ENCODE measurements at regions not wholly inside any gene's neighbourhood (a gene's known extent, or its start where the extent isn't known, plus 50 kb on each side); places are given as distances from the start of the nearest gene placed in this dataset.

DNA sequence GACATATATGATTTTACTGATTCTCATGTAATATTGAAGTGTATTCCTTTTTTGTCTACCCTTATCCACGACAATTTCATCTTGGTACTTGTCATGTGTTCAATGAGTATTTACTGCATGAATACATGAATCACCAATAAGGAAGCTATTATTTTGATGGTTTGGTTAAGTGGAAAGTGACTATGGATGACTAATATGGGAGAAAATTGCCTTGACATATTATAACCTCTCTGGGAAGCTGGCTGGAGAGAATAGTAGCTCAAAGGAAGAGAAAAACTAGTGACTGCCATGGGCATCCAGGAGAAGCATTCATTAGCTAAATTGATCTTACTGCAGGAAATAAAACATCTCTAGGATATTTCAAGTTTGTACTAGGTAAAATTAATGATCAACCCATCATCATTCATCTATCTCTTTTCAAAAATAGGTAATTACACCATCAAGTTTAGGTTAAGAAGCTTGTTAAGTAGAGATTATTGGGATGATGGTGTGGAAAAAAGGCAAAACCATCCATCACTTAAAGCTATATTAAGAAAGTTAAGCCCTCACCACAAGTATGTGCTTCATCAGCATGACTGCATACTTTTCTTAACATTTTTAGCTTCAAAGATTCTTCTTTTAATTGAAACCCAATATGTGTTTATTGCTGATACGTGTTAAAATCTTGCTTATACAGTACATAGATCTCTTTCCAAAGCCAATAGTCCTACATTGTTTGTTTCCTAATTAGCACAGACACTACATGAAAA, 455.2 kb upstream of the ARPP21 start:
- no CpG with 5 or more reads among the region's 2 CpGs for WGBS (ENCODE audit: insufficient coverage)
- Histone ChIP-seq H3K36me3 (ENCODE audit: control insufficient read depth, insufficient read depth, low read length) (no peaks in the 10 kb centered on the region), H3K4me3 (ENCODE audit: low read depth, low read length) (no peak overlapping the region), H3K27me3 (ENCODE audit: control insufficient read depth, insufficient read depth, low read length) (no peaks in the 10 kb centered on the region), H3K4me1 (ENCODE audit: control insufficient read depth, insufficient read depth, low read length) (no peaks in the 10 kb centered on the region), H3K9me3 (ENCODE audit: control insufficient read depth, insufficient read depth, low read length) (peaks cover 10% of the 10 kb centered on the region), H3K27ac (ENCODE audit: low read depth, low read length) (no peak overlapping the region)
- DNase-seq (ENCODE audit: low read depth in 4 of 6, low spot score in 6 of 6) = peak in 1 of 6 donors; percentile 11

GRCh38 chr3:35184775-35185174, 454.6 kb upstream of the ARPP21 start:
- no CpG with 5 or more reads among the region's 2 CpGs for WGBS (ENCODE audit: insufficient coverage)

GRCh38 chr3:35187908-35188307, 451.4 kb upstream of the ARPP21 start:
- Histone ChIP-seq H3K36me3 (ENCODE audit: control insufficient read depth, insufficient read depth, low read length) (no peaks in the 10 kb centered on the region), H3K9me3 (ENCODE audit: control insufficient read depth, insufficient read depth, low read length) (no peaks in the 10 kb centered on the region), H3K27ac (ENCODE audit: low read depth, low read length) (no peak overlapping the region), H3K4me1 (ENCODE audit: control insufficient read depth, insufficient read depth, low read length) (no peaks in the 10 kb centered on the region), H3K27me3 (ENCODE audit: control insufficient read depth, insufficient read depth, low read length) (no peaks in the 10 kb centered on the region), H3K4me3 (ENCODE audit: low read depth, low read length) (no peak overlapping the region)
- WGBS (ENCODE audit: insufficient coverage) = no CpG with 5 or more reads among the region's 1 CpG
- DNase-seq (ENCODE audit: low read depth in 4 of 6, low spot score in 6 of 6) = no peak

More at GRCh38 chr3:35184775-35185174, 454.6 kb upstream of the ARPP21 start:
- Histone ChIP-seq H3K4me1 (ENCODE audit: control insufficient read depth, insufficient read depth, low read length) (no peaks in the 10 kb centered on the region), H3K9me3 (ENCODE audit: control insufficient read depth, insufficient read depth, low read length) (peaks cover 10% of the 10 kb centered on the region), H3K27me3 (ENCODE audit: control insufficient read depth, insufficient read depth, low read length) (no peaks in the 10 kb centered on the region), H3K27ac (ENCODE audit: low read depth, low read length) (no peak overlapping the region), H3K4me3 (ENCODE audit: low read depth, low read length) (no peak overlapping the region), H3K36me3 (ENCODE audit: control insufficient read depth, insufficient read depth, low read length) (no peaks in the 10 kb centered on the region)
- DNase-seq (ENCODE audit: low read depth in 4 of 6, low spot score in 6 of 6) = no peak

DNA sequence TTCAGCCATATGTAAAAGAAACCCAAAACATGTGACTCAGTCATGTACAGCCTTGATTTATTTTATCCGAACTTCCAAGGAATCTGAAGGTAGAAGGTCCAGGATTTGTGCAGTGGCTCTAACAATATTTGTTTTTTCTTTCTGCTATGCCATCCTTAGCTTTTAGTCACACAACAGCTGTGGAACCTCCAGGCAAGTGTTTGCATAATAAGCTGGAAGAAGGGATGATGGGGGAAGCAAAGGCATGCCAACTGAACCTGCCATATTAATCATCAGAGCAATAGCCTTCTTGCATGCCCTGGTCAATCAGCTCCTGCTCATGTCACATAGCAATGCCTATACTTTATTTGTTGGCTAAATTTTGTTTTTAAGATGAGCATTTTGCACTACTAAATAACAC, 444.7 kb upstream of the ARPP21 start:
- no peaks in the 10 kb centered on the region for H3K27me3 ChIP-seq (ENCODE audit: control insufficient read depth, insufficient read depth, low read length)
- no CpG with 5 or more reads among the region's 1 CpG for WGBS (ENCODE audit: insufficient coverage)
- no peak overlapping the region for H3K27ac ChIP-seq (ENCODE audit: low read depth, low read length)
- no peak overlapping the region for H3K4me3 ChIP-seq (ENCODE audit: low read depth, low read length)
- no peaks in the 10 kb centered on the region for H3K4me1 ChIP-seq (ENCODE audit: control insufficient read depth, insufficient read depth, low read length)
- no peak for DNase-seq (ENCODE audit: low read depth in 4 of 6, low spot score in 6 of 6)
- H3K36me3 ChIP-seq (ENCODE audit: control insufficient read depth, insufficient read depth, low read length) = no peaks in the 10 kb centered on the region
- H3K9me3 ChIP-seq (ENCODE audit: control insufficient read depth, insufficient read depth, low read length) = no peaks in the 10 kb centered on the region

DNA sequence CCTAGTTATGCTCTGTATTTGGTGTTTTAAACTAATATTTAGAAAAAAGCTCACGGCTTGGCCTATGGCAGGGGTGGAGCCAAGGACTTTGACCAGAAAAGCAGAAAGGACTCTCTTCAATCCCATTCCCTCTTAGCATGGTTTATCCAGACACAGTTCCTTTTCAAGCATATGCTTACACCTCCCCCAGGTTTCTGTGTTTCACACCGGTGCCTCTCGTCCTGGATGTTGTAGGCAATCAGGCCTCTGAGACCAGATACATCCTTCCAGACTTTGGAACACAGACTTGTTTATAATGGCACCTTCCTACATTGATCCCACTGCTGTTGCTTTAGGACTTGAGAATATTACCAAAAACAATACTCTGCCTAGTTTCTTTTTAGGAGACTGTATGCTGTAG, 440.5 kb upstream of the ARPP21 start:
- Histone ChIP-seq H3K36me3 (ENCODE audit: control insufficient read depth, insufficient read depth, low read length) (no peaks in the 10 kb centered on the region), H3K4me1 (ENCODE audit: control insufficient read depth, insufficient read depth, low read length) (no peaks in the 10 kb centered on the region), H3K9me3 (ENCODE audit: control insufficient read depth, insufficient read depth, low read length) (no peaks in the 10 kb centered on the region), H3K27me3 (ENCODE audit: control insufficient read depth, insufficient read depth, low read length) (no peaks in the 10 kb centered on the region), H3K27ac (ENCODE audit: low read depth, low read length) (no peak overlapping the region), H3K4me3 (ENCODE audit: low read depth, low read length) (no peak overlapping the region)
- 89% methylated on average over 3 of the region's 3 CpGs for WGBS (ENCODE audit: insufficient coverage)
- DNase-seq (ENCODE audit: low read depth in 4 of 6, low spot score in 6 of 6) = no peak

DNA sequence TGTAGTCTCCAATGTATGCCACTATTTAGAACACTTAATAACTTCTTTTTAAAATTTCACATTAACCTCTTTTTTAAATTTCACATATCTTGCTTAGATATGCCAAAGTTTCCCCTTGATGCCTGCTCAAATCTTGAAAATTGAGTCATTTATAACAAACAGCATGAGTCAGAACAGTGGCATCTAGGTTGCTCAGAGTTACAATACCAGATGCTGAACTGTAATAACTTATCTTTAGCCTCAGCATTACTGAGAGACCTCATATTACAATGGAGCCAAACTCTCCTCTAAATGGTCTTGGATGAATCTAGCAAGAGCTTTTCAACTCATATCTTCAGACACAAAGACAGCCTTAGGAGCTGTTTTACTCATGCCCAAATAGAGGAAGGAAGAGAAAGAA, 439.3 kb upstream of the ARPP21 start:
- Histone ChIP-seq H3K4me3 (ENCODE audit: low read depth, low read length) (no peak overlapping the region), H3K27me3 (ENCODE audit: control insufficient read depth, insufficient read depth, low read length) (no peaks in the 10 kb centered on the region), H3K36me3 (ENCODE audit: control insufficient read depth, insufficient read depth, low read length) (no peaks in the 10 kb centered on the region), H3K9me3 (ENCODE audit: control insufficient read depth, insufficient read depth, low read length) (no peaks in the 10 kb centered on the region), H3K4me1 (ENCODE audit: control insufficient read depth, insufficient read depth, low read length) (no peaks in the 10 kb centered on the region), H3K27ac (ENCODE audit: low read depth, low read length) (no peak overlapping the region)
- DNase-seq (ENCODE audit: low read depth in 4 of 6, low spot score in 6 of 6) = no peak

DNA sequence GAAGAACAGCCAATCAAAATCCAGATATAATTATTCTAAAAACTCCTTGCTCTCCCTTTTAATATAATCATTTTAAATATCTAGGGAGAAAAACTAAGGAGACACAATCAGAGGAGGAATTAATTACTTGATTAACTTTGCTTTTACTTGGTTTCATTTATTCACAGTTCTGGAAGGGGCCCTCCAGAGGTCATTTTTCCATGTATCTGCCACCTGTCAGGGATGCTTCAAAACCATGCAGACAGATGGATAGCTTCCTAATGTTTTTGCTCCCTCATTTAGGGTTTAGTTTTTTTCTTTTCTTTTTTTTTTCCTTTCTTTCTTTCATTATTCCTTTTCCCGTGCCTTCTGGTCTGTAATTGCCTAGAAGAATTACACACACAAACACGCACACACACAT, 438.1 kb upstream of the ARPP21 start:
- Histone ChIP-seq H3K36me3 (ENCODE audit: control insufficient read depth, insufficient read depth, low read length) (no peaks in the 10 kb centered on the region), H3K4me3 (ENCODE audit: low read depth, low read length) (no peak overlapping the region), H3K4me1 (ENCODE audit: control insufficient read depth, insufficient read depth, low read length) (no peaks in the 10 kb centered on the region), H3K9me3 (ENCODE audit: control insufficient read depth, insufficient read depth, low read length) (no peaks in the 10 kb centered on the region), H3K27ac (ENCODE audit: low read depth, low read length) (no peak overlapping the region), H3K27me3 (ENCODE audit: control insufficient read depth, insufficient read depth, low read length) (no peaks in the 10 kb centered on the region)
- no CpG with 5 or more reads among the region's 2 CpGs for WGBS (ENCODE audit: insufficient coverage)
- DNase-seq (ENCODE audit: low read depth in 4 of 6, low spot score in 6 of 6) = no peak

DNA sequence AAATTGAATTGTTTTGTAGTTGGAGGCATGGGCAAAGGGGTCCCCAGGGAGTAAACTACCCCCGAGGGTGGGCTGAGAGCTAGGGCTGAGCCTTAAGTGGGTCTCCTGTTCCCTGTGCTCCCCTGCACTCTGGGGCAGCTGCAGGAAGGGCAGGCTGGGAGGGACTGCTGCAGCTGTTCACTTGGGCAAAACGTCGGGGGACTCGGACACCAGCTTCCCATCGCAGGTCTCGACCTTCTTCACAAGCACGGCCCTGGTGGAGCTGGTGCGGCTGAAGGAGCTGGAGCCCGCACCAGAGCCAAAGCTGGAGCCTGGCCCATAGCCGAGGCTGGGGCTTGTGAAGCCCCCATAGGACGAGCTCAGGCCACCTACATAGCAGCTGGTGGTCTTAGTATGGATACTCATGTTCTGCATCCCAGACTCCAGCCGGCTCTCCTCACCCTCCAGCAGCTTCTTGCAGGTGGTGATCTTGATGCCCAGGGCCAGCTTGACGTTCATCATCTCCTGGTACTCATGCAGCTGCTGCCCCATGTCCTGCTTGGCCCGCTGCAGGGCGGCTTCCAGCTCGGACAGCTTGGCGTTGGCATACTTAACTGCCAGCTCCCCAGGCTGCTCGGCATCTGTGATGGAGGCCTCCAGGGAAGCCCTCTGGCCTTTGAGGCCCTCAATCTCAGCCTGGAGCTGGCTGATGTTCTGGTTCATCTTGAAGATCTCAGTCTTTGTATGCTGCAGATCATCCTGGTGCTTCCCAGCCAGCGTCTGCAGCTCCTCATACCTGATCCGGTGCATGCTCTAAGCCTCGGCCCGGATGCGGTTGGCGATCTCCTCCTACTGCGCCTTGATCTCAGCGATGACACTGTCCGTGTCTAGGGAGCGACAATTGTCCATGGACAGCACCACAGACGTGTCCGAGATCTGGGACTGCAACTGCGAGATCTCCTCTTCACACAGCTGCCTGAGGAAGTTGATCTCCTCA, 423.5 kb upstream of the ARPP21 start:
- 94% methylated on average over 27 of the region's 31 CpGs for WGBS (ENCODE audit: insufficient coverage)
- H3K27ac ChIP-seq (ENCODE audit: low read depth, low read length) = no peak overlapping the region
- no peaks in the 10 kb centered on the region for H3K36me3 ChIP-seq (ENCODE audit: control insufficient read depth, insufficient read depth, low read length)
- no peak overlapping the region for H3K4me3 ChIP-seq (ENCODE audit: low read depth, low read length)
- H3K9me3 ChIP-seq (ENCODE audit: control insufficient read depth, insufficient read depth, low read length) = peaks cover 2% of the 10 kb centered on the region
- H3K4me1 ChIP-seq (ENCODE audit: control insufficient read depth, insufficient read depth, low read length) = no peaks in the 10 kb centered on the region
- no peaks in the 10 kb centered on the region for H3K27me3 ChIP-seq (ENCODE audit: control insufficient read depth, insufficient read depth, low read length)
- DNase-seq (ENCODE audit: low read depth in 4 of 6, low spot score in 6 of 6) = no peak

DNA sequence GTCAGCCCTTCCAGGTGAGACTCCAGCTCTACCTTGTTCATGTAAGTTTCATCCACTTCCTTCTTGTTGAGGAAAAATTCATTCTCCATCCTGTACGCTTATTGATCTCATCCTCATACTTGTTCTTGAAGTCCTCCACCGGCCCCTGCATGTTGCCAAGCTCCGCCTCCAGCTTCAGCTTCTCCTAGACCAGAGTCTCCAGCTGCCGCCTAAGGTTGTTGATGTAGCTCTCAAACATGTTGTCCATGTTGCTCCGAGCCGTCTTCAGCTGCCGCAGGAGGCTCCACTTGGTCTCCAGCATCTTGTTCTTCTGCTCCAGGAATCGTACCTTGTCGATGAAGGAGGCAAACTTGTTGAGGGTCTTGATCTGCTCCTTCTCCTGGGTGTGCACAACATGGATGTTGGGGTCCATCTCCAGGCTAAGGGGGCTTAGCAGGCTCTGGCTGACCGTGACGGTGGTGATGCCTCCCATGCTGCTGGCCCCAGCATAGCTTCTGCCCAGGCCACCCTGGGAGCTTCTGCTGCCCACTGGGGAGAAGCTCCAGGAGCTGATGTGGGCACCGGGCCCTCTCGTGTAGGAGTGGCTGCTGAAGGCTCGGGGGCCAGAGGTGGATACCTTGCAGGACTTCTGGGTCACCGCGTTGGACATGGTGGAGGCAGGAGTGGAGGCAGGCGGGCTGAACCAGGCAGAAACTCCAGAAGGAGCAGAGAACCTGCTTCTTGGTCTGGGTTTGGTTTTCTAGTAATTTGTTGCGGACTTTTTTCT, 422.6 kb upstream of the ARPP21 start:
- H3K4me1 ChIP-seq (ENCODE audit: control insufficient read depth, insufficient read depth, low read length) = no peaks in the 10 kb centered on the region
- 92% methylated on average over 17 of the region's 18 CpGs for WGBS (ENCODE audit: insufficient coverage)
- H3K27me3 ChIP-seq (ENCODE audit: control insufficient read depth, insufficient read depth, low read length) = no peaks in the 10 kb centered on the region
- peaks cover 2% of the 10 kb centered on the region for H3K9me3 ChIP-seq (ENCODE audit: control insufficient read depth, insufficient read depth, low read length)
- H3K36me3 ChIP-seq (ENCODE audit: control insufficient read depth, insufficient read depth, low read length) = no peaks in the 10 kb centered on the region
- no peak overlapping the region for H3K27ac ChIP-seq (ENCODE audit: low read depth, low read length)
- no peak for DNase-seq (ENCODE audit: low read depth in 4 of 6, low spot score in 6 of 6)
- H3K4me3 ChIP-seq (ENCODE audit: low read depth, low read length) = no peak overlapping the region

All from spinal cord (tissue), 9 donors.